PFSK-1 (cell line): ENCODE measurements at regions not wholly inside any gene's neighbourhood (a gene's known extent, or its start where the extent isn't known, plus 50 kb on each side); places are given as distances from the start of the nearest gene placed in this dataset.

Experiments used
- FOXP2 ChIP-seq: optimal IDR thresholded peaks from 2 replicates; pipeline ENCODE3; 2011; ENCODE audit warnings: borderline replicate concordance, control low read depth, inconsistent platforms; ENCODE audit not compliant: insufficient read depth; ENCODE audit errors: extremely low read length, extremely low read depth
- POLR2AphosphoS5 ChIP-seq: IDR thresholded peaks from 2 replicates; pipeline ENCODE4 v1.6.1; 2012; ENCODE audit warnings: low read depth, mild to moderate bottlenecking, control low read depth, low read length, moderate library complexity
- REST ChIP-seq, 2 experiments: IDR thresholded peaks; 2 replicates each; pipeline versions ENCODE4 v1.6.1 to v1.8.0; 2011 to 2012; ENCODE audit warnings: low read depth in 2 of 2, low read length in 2 of 2, control low read depth in 1 of 2, inconsistent platforms in 1 of 2, mild to moderate bottlenecking in 1 of 2, moderate library complexity in 1 of 2; ENCODE audit not compliant: insufficient read depth in 1 of 2
- SIN3A ChIP-seq: IDR thresholded peaks from 2 replicates; pipeline ENCODE4 v1.6.1; 2012; ENCODE audit warnings: mild to moderate bottlenecking, low read length, moderate library complexity, borderline replicate concordance; ENCODE audit not compliant: insufficient read depth
- TAF1 ChIP-seq: IDR thresholded peaks from 2 replicates; pipeline ENCODE4 v1.6.1; 2012; ENCODE audit warnings: low read length, control low read depth, borderline replicate concordance; ENCODE audit not compliant: insufficient read depth

DNA sequence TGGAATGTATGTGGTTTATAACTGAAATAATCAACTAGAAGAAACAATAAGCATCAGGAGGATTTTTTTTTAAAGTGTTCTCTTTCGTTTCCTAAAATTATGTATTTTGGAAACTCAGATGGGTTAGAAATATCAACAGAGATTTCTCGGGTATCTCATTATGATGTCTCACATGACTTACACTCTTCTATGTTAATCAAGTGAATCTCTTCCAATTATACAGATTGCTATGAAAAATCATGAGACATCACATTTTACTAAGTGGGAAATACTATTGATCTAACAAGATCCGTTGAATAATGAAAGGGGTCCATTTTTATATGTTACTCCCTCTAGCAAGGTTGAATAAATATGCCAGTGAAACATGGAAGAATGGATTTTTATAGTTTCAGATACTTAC lies 54.7 kb upstream of the NRIP1 start:
- TF ChIP-seq SIN3A (no peak), REST (IDR thresholded peaks at IDR 0.05; ENCODE audit: insufficient read depth in 1 of 2, low read depth in 2 of 2, low read length in 2 of 2) (no peak), FOXP2 (no peak), POLR2AphosphoS5 (no peak), TAF1 (no peak)
